ENCODE measurements at regions not wholly inside any gene's neighbourhood (a gene's known extent, or its start where the extent isn't known, plus 50 kb on each side); places are given as distances from the start of the nearest gene placed in this dataset.
"Not testable (repeated sequence)": the region's sequence is repeated elsewhere in the genome, so short reads cannot be mapped to it uniquely, and the experiment has no call there.

GRCh38 chr4:11070813-11071212 lies 357.9 kb downstream of the HS3ST1 start:
- TF ChIP-seq CTCF (IDR thresholded peaks at IDR 0.05), result no peak
- no peak for TF ChIP-seq POLR2A (IDR thresholded peaks at IDR 0.05)
- H3K27me3 ChIP-seq, result no peaks in the 10 kb centered on the region
- no peaks in the 10 kb centered on the region for H3K9me3 ChIP-seq
- H3K27ac ChIP-seq, result no peak overlapping the region
- no peak for DNase-seq
- no peaks in the 10 kb centered on the region for H3K36me3 ChIP-seq
- no peak overlapping the region for H3K4me3 ChIP-seq
- H3K4me1 ChIP-seq, result no peaks in the 10 kb centered on the region

- TF ChIP-seq CTCF (IDR thresholded peaks at IDR 0.05) (no peak), POLR2A (IDR thresholded peaks at IDR 0.05) (no peak)
- H3K27me3 ChIP-seq, result no peaks in the 10 kb centered on the region
- no peaks in the 10 kb centered on the region for H3K36me3 ChIP-seq
Measured at GRCh38 chr4:11069581-11070211, 359.0 kb downstream of the HS3ST1 start.

GRCh38 chr4:11069083-11069482 lies 359.6 kb downstream of the HS3ST1 start:
- Histone ChIP-seq H3K9me3 (no peaks in the 10 kb centered on the region), H3K36me3 (no peaks in the 10 kb centered on the region), H3K27me3 (no peaks in the 10 kb centered on the region), H3K27ac (no peak overlapping the region), H3K4me1 (no peaks in the 10 kb centered on the region), H3K4me3 (no peak overlapping the region)
- DNase-seq, result no peak
- no peak for TF ChIP-seq POLR2A (IDR thresholded peaks at IDR 0.05)
- no peak for TF ChIP-seq CTCF (IDR thresholded peaks at IDR 0.05)

More at GRCh38 chr4:11069581-11070211, 359.0 kb downstream of the HS3ST1 start:
- DNase-seq, result no peak
- H3K9me3 ChIP-seq, result no peaks in the 10 kb centered on the region
- no peaks in the 10 kb centered on the region for H3K4me1 ChIP-seq
- H3K4me3 ChIP-seq, result no peak overlapping the region
- H3K27ac ChIP-seq, result no peak overlapping the region

- H3K4me3 ChIP-seq, H3K27me3 ChIP-seq, H3K36me3 ChIP-seq, H3K4me1 ChIP-seq, H3K27ac ChIP-seq, H3K9me3 ChIP-seq, DNase-seq: not testable (repeated sequence)
Measured at GRCh38 chr4:11066584-11066983, 362.1 kb downstream of the HS3ST1 start.

- not testable (repeated sequence) for H3K27ac ChIP-seq, DNase-seq, H3K27me3 ChIP-seq, H3K4me3 ChIP-seq, H3K4me1 ChIP-seq, H3K36me3 ChIP-seq, H3K9me3 ChIP-seq
Measured at GRCh38 chr4:11060637-11061036, 368.1 kb downstream of the HS3ST1 start.

- not testable (repeated sequence) for H3K36me3 ChIP-seq, H3K4me1 ChIP-seq, H3K27ac ChIP-seq, DNase-seq, H3K27me3 ChIP-seq, H3K4me3 ChIP-seq, H3K9me3 ChIP-seq
Measured at GRCh38 chr4:11054937-11055336, 370.4 kb upstream of the CLNK start.

GRCh38 chr4:11053601-11054220 lies 369.1 kb upstream of the CLNK start:
- TF ChIP-seq CTCF (IDR thresholded peaks at IDR 0.05) (no peak), POLR2A (IDR thresholded peaks at IDR 0.05) (no peak)
- H3K27ac ChIP-seq, result no peak overlapping the region
- H3K4me3 ChIP-seq, result no peak overlapping the region
- no peaks in the 10 kb centered on the region for H3K9me3 ChIP-seq
- no peak for DNase-seq
- H3K27me3 ChIP-seq, result no peaks in the 10 kb centered on the region
- H3K36me3 ChIP-seq, result no peaks in the 10 kb centered on the region
- H3K4me1 ChIP-seq, result no peaks in the 10 kb centered on the region
